Breast epithelium (tissue), 4 donors: ENCODE measurements at regions not wholly inside any gene's neighbourhood (a gene's known extent, or its start where the extent isn't known, plus 50 kb on each side); places are given as distances from the start of the nearest gene placed in this dataset.

ENCODE experiments used
- DNase-seq, 2 donors: peaks; one replicate each; pipeline ENCODE4 v3.0.0-alpha.2; 2019; ENCODE audit warnings: low spot score in 2 of 2
- H3K27ac ChIP-seq, 2 donors: fragments of 200-600 bp; sonication (generic) in 1 of 2; one replicate each; pipeline ENCODE4 v1.5.1; 2016 to 2019; ENCODE audit warnings: mild to moderate bottlenecking in 1 of 2
- H3K27me3 ChIP-seq, 2 donors: fragments of 200-600 bp; sonication (generic) in 1 of 2; one replicate each; pipeline versions ENCODE4 v1.5.1 to v1.6.0; 2017 to 2019; ENCODE audit warnings: control low read depth in 1 of 2, mild to moderate bottlenecking in 1 of 2
- H3K36me3 ChIP-seq: fragments of 200-600 bp; one replicate; pipeline ENCODE4 v1.5.1; 2019
- H3K4me1 ChIP-seq, 2 donors: fragments of 200-600 bp; sonication (generic); one replicate each; pipeline ENCODE4 v1.5.1; 2016 to 2019; ENCODE audit warnings: control low read depth in 1 of 2
- H3K4me3 ChIP-seq, 3 donors: fragments of 200-600 bp; sonication (generic); 1 replicate in 2 of 3; 2 replicates in 1 of 3; pipeline ENCODE4 v1.5.1; 2016 to 2019; ENCODE audit warnings: mild to moderate bottlenecking in 3 of 3, moderate library complexity in 2 of 3
- H3K9me3 ChIP-seq, 2 donors: fragments of 200-600 bp; sonication (generic) in 1 of 2; one replicate each; pipeline ENCODE4 v1.5.1; 2016 to 2019; ENCODE audit warnings: control low read depth in 1 of 2
- CTCF ChIP-seq, 3 donors: fragments of 450-650 bp; IDR thresholded peaks; one replicate each; pipeline ENCODE4 v1.5.1; 2016 to 2017; ENCODE audit warnings: antibody characterized with exemption in 3 of 3, mild to moderate bottlenecking in 3 of 3, moderate library complexity in 3 of 3
- POLR2A ChIP-seq: fragments of 450-650 bp; IDR thresholded peaks from one replicate; pipeline ENCODE4 v1.6.1; 2016; ENCODE audit warnings: antibody characterized with exemption, mild to moderate bottlenecking, moderate library complexity
- POLR2AphosphoS5 ChIP-seq, 3 donors: sonication (generic); formaldehyde crosslinking; IDR thresholded peaks; one replicate each; pipeline ENCODE4 v1.6.1; 2017; ENCODE audit warnings: antibody characterized with exemption in 3 of 3
- intact Hi-C: fragments of 100-400 bp; cut with DNase I; formaldehyde crosslinking; loops from one replicate; pipeline ENCODE4 v1.15.1; 2023; ENCODE audit warnings: low total_unique reads

DNA sequence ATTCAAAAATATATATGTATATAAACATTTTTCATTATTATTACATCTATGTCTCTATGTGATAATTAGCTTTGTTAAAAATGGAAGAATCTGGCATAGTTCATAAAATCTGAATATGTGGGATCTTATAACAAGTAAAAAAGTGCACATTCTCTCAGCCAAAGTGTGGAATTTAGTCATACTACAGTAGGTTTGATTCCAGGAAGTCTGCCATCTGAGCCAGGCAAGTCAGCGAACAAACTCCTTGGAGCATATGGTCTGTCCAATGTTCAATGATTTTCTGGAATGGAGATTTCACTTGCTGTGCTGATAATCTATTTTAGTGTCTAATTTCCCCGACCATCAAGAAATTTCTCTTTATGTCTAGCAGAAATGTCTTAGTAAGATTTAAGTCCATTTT is 1033.2 kb upstream of the NXPH2 start:
- H3K27ac ChIP-seq: no peak overlapping the region

DNA sequence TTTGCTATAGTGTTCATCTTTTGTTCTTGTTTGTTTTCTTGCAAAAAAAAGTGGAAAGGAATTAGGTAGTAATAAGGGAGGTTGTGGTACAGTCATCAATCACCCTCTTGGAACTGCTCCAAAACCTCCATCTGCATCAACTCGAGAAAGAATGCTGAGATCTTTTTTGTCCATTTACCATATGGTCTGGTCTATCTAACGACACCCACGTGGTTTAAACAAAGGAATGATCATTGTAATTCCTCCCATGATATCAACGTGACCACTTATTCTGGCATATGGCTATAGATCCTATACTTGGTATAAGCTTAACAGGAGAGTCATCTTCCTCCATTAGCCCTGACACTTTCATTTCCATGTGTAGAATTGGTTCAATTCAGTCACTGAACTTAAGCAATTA is 1025.3 kb upstream of the NXPH2 start:
- no peak for DNase-seq
- Histone ChIP-seq H3K4me3 (no peak overlapping the region), H3K9me3 (no peaks in the 10 kb centered on the region), H3K4me1 (no peaks in the 10 kb centered on the region), H3K36me3 (no peaks in the 10 kb centered on the region), H3K27ac (no peak overlapping the region), H3K27me3 (no peaks in the 10 kb centered on the region)
- TF ChIP-seq POLR2A: no peak
- no peak for TF ChIP-seq CTCF (IDR thresholded peaks at IDR 0.05)
- no peak for TF ChIP-seq POLR2AphosphoS5 (IDR thresholded peaks at IDR 0.05)
- intact Hi-C loops: no loop called here

More for the DNA sequence above, 1033.2 kb upstream of the NXPH2 start:
- no peak overlapping the region for H3K4me3 ChIP-seq
- H3K36me3 ChIP-seq: no peaks in the 10 kb centered on the region
- TF ChIP-seq CTCF (IDR thresholded peaks at IDR 0.05) (no peak), POLR2AphosphoS5 (IDR thresholded peaks at IDR 0.05) (no peak), POLR2A (no peak)
- no peaks in the 10 kb centered on the region for H3K4me1 ChIP-seq
- no peaks in the 10 kb centered on the region for H3K9me3 ChIP-seq
- no peaks in the 10 kb centered on the region for H3K27me3 ChIP-seq
- intact Hi-C loops: no loop called here
- DNase-seq: no peak

DNA sequence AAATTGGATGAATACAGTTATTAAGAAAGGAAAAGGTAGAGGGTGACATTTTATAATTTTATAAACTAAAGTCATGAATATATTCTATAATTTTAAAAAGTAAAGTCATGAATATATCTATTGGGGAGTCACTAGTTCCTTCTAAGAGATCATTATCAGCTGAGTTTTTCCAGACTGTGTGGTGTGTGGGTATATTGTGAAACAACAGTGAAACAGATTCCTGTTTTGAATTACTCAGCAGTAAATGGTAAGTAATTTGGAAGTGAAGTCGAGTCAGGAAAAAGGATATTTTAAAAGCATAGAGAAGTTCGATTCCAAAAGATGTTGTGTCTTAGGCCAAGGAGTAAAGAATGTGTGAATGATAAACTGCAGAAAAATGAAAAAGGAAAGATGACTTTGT is 1018.2 kb upstream of the NXPH2 start:
- Histone ChIP-seq H3K4me3 (no peak overlapping the region), H3K4me1 (no peaks in the 10 kb centered on the region)

GRCh38 chr2:139790807-139791752 is 1010.9 kb upstream of the NXPH2 start:
- H3K27ac ChIP-seq: no peak overlapping the region
- H3K9me3 ChIP-seq: no peaks in the 10 kb centered on the region
- no peaks in the 10 kb centered on the region for H3K4me1 ChIP-seq
- H3K4me3 ChIP-seq: no peak overlapping the region
- H3K36me3 ChIP-seq: no peaks in the 10 kb centered on the region
- no peak for DNase-seq
- no peaks in the 10 kb centered on the region for H3K27me3 ChIP-seq
- intact Hi-C loops: no loop called here
- TF ChIP-seq POLR2AphosphoS5 (IDR thresholded peaks at IDR 0.05) (no peak), CTCF (IDR thresholded peaks at IDR 0.05) (peak in 1 of 3 donors; percentile 20)

More for the DNA sequence above, 1018.2 kb upstream of the NXPH2 start:
- H3K27ac ChIP-seq: no peak overlapping the region
- no peak for DNase-seq
- no peaks in the 10 kb centered on the region for H3K27me3 ChIP-seq
- intact Hi-C loops: no loop called here
- TF ChIP-seq CTCF (IDR thresholded peaks at IDR 0.05): no peak
- no peak for TF ChIP-seq POLR2A
- no peak for TF ChIP-seq POLR2AphosphoS5 (IDR thresholded peaks at IDR 0.05)
- no peaks in the 10 kb centered on the region for H3K36me3 ChIP-seq
- H3K9me3 ChIP-seq: no peaks in the 10 kb centered on the region

DNA sequence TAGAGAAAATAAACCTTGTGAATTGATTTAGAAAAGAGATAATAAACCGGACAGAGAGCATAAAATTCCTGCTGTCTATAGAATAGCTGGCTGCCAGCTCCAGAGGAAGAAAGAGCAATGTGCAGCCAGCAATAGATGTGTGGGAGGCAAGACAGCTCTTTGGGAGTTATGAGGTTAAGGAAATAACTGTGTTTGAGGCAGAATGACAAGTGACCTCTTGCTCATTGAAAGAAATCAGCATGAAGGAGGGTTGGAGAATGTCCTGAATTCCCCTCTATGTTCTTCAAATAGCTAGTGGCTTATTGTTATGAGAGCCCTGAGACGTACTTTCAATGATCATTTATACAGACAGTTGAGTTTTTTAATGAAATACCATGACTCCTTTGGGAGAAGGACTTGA is 1009.9 kb upstream of the NXPH2 start:
- Histone ChIP-seq H3K27me3 (no peaks in the 10 kb centered on the region), H3K36me3 (no peaks in the 10 kb centered on the region), H3K4me3 (no peak overlapping the region), H3K27ac (no peak overlapping the region), H3K9me3 (no peaks in the 10 kb centered on the region), H3K4me1 (no peaks in the 10 kb centered on the region)
- intact Hi-C loops: no loop called here
- TF ChIP-seq POLR2AphosphoS5 (IDR thresholded peaks at IDR 0.05) (no peak), POLR2A (no peak), CTCF (IDR thresholded peaks at IDR 0.05) (no peak)
- DNase-seq: no peak
